Cerebellar nuclear complex (tissue), 1 donor: ENCODE measurements at regions not wholly inside any gene's neighbourhood (a gene's known extent, or its start where the extent isn't known, plus 50 kb on each side); places are given as distances from the start of the nearest gene placed in this dataset.
"Not testable (repeated sequence)": the region's sequence is repeated elsewhere in the genome, so short reads cannot be mapped to it uniquely, and the experiment has no call there.

ENCODE experiments used
- DNase-seq, 2 experiments: peaks; one replicate each; lab custom pipeline; 2025; lab: John Stamatoyannopoulos, UW

DNA sequence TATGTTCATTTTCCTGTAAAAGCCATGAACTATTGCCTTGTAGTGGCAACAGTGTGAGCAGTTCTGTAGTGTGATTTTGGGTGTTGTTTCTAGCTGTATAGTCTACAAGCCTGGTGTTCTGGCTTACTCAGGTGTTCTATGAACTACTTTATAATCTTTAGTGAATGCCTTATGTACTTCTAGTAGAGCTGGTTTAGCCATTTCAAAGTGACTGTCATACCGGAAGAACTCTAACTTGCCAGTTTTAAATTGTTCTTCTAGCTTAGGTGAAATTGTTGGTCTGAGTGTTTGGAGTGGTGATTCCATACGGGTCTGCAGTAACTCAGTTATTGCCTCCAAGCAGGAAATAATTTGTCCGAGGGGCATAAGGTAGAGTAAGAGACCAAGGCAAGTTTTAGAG, 150.2 kb upstream of the ZNF184 start:
- DNase-seq = no peak

DNA sequence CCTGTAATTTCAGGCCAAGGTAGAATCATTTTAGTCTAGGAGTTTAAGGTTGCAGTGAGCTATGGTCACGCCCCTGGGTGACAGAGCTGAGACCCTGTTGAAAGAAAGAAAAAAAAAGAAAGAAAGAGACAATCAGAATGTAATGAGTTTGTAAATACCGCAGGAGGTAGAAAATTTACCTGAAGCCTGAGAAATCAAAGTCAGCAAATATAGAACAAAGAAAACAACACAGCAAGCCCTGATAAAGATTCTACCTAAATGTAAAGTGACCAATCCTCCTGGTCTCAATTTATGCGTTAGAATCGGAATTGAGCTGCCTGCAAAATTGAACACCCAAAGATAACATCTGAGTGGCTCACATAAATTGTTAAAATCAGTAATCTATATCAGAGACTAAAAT, 146.5 kb upstream of the ZNF184 start:
- DNase-seq = no peak

DNA sequence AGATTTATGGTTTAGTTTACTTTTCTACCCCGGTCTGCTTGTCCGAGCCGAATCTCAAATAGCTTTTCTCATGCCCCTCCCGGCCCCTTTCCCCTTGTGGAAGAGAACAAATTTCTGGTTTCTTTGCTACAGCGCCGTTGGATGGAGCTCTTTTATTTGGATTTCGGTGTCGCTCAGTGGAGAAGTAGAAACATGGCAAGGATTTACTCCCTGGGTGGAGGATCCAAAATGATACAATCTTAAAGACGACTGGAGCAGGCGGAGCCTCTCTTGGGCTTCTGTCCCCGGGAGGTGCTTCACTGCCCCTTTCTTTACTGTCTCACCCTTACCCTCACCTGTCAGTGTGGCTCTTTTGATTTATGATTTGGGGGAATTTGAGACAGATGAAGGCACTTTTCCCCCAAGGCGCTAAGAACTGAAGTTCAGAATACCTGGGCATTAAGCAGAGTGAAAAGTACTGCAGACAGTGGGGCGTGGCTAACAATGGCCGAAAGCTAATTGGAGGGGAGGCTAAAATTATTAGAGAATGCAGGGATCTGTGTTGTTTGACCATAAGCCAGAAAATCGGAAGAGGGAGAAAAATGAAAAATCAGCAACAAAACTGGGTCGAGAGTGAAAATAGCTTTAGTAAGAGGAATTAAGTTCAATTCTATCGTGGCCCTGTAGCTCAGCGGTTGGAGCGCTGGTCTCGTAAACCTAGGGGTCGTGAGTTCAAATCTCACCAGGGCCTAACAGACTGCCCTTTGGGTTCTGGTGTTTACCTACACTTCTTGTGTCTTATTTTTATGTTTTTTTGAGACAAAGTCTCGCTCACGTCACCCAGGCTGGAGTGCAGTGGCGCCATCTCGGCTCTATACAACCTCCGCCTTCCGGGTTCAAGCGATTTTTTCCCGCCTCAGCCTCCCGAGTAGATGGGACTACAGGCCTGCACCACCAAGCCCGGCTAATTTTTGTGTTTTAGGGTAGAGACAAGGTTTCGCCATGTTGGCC, 145.1 kb upstream of the ZNF184 start:
- no peak for DNase-seq

DNA sequence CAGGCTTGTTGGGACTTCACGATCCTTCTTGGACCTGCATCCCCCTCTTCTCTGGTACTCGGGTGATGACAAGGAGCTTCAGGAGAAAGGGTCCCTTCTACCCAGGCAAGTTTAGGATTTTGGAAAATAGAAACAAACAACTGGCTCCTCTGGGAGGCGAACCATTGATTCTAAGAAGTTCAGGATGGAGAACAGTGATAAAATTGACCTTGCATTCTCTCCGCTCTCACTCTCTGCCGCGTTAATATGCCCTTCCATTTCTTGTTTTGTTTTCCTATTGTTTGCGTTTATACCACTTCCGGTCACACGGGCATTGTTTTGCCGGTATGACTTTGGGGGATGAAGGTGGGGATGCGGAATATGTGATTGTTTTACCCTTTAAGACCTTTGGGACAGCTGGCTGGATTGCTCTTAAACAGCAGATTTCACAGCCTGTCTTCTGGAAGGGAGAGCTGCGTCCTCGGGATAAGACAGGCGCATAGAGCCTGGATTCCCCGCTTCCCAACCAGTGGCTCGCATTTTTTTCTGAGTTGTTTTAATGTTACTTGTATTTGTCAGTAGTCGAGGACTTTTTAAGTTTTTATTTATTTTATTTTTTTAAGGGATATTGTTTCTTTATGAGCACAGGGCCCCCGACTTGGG, 144.3 kb upstream of the ZNF184 start:
- DNase-seq = no peak

DNA sequence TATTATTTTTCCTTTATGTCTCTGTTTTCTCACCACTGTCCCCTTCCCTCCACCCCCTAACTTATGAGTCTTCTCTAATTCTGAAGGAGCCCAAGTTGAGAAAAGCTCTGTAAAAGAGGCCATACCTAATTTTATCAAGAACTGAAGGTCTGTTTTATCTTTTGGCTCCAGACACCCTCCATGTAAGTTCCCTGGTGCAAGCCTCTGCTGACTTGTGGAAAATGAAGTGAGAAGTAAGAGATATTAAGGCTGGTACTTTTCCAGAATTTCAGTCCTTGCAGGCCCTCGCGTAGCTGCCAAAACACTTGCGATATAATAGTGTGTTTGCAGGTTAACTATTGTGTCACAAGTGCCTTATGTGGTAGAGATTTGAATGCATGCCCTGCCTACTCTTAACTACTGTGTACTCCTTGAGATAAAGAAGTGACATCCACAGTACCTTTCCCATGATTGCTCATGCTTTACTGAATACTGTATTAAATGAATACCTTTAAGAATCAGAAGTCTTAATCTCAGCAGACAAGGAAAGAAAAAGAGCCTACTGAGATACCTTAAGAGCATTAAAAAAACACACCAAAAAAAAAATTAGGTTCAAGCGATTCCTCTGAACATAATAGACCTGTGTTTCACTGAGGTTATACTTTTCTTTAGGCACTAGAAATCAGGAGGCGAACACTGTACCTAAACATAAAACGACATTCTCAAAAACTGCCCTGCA, 143.6 kb upstream of the ZNF184 start:
- DNase-seq = no peak

DNA sequence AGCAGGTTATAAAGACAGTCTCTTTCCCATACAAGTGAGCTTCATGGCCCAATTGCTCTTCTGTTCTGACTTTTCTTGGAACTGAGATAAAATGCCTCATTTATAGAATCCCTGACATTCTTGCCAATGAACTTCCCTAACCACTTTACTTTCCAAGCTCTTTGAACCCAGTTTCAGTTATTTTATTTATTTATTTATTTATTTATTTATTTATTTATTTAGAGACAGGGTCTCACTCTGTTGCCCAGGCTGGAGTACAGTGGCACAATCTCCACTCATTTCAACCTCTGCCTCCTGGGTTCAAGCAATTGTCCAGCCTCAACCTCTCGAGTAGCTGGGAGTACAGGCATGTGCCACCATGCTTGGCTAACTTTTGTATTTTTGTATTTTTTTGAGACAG, 138.5 kb upstream of the ZNF184 start:
- no peak for DNase-seq

DNA sequence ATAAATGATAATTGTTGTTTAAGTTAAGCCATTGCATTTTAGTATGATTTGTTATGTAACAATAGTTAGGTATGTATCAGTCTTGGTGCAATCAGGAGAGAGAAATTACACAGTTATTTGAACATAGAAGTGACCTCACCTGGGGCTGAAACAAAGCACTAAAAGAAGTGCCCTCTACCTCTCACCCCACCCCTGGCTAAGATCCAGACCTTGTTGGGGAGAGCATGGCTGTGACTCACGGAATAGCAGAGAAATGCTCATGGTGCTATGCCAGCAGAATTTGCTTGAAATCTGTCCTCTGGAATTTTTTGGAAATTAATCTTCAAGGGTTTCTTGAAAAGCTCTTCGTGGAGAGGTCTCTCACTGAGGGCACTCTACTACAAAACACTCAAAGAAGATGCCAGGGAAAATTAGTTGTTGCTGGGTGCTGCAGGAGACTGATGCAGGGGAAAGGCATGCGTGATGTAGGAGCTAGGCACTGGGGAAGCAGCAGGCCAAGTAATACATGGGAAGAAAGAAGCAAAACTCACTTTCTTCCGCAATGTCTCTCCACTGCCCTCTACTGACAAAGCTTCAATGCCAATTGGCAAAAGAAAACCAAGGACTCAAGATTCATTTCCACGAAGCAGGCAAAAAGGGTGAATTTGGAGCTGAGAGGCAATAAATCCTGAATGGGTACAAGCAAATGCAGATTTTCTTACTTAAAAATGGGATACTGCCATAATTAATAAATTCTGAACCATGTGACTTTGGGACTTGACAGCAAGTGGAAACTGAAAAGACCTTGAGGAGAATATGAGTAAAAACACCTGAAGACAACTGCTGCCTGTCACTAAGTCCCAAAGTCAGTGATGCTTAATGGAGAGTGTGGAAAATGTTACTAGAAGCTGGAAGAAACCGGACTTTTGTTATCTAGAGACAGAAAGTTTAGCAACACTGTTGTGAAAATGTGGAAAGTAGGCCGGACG, 136.3 kb upstream of the ZNF184 start:
- no peak for DNase-seq

DNA sequence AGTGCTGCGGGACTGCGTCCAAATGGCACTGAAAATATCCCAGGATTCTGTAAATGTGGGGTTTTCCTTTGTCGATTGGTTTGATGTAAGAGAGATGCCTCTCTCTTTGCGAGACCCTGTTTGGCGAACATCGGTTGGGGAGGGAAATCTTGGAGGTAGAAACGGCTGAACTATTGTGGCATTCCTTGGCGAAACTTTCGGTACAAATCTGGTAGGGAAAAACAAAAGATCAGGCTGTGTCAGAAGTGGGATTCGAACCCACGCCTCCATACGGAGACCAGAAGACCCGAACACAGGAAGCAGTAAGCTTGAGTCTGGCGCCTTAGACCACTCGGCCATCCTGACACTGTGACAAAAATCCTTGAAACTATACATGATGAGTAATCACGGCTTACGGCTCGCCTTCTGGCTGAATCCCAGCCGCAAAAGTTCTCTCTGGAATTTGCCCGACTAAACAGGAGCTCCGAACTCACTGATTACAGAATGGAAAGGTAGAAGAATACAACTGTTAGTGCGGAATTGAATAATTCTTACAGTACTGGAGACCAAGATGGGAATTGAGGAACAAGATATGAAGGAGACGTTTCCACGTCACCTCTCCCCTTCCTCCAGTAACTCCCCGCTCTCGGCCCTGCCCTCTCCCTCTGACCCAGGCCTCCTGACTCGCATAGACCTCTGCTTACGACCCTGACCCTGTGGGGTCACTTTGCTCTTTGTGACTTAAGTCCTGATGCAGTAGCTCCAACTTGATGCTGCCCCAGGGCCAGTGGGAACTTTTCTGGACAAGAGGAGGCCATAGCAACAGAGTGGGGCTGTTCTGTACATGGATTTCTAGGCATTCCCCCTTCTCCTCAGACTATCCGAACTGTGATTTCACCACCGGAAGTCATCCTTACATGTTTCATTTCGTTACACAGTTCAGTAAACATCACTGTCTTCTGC, 132.8 kb upstream of the ZNF184 start:
- no peak for DNase-seq

DNA sequence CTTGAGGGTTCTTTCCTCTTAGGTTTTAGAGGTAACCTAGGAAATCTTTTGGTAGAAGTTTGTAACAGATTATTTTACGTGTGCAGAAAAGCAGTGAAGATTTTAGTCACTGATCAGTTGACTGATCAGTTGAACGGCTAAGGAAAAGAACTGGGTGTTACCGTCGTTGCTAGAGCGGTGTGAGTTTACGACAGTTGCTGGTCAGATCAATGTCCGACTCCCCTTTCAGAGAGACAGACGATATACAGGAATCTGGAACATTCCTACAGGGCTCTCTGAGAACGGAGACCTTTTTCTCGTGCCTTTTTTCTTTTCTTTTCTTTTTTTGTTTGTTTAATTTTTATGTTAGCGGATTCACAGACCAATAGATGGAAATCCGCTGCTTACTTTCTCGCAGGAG, 132.1 kb upstream of the ZNF184 start:
- no peak for DNase-seq

DNA sequence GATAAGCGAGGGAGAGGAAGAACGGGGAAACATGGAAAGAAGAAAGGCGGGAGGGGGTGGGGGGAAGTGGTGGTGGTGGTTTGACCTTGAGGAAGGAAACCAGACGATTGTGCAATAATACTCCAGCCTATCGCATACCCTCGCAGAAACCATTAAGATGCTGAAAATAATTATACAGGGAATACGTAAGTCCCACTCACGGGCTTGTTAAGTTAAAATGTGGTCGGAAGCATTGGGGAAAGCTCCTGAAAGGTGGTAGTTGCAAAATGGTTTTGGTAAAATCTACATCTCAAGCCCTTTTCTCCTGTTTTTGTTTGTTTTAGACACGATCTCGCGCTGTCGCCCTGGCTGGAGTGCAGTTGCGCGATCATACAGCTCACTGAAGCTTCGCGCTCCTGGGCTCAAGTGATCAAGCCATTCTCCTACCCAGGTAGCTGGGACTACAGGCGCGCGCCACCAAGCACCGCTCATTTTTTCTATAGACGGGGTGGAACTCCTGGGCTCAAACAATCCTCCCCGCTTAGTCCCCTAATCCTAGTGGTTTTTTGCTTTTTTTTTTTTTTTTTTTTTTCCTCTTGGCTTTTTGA, 128.9 kb upstream of the ZNF184 start:
- no peak for DNase-seq

DNA sequence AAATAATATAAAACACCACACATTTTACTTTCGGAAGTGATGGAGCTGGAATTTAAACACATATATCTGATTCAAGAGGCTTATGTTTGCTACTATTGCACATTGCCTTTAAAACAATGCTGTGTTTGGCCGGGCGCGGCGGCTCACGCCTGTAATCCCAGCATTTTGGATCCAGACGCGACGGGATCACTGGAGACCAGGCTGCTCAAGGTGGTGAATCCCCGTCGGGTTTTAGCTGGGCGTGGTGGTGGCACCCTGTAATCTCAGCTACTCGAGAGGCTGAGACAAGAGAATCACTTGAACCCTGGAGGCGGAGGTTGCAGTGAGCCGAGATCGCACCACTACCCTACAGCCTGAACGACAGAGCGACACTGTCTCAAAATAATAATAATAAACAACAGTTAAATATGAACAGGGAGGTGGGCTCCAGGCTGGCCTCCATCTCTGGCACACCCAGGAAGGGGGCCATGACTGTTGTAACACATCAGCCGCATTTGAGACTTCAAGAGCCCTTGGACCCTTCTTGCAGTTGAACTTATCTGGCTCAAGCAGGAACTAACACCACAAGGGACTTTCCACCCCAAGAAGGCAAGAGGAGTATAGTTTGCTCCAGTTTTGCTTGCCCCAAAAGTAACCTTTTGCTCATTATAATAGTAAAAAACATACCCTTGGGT, 127.1 kb upstream of the ZNF184 start:
- no peak for DNase-seq

DNA sequence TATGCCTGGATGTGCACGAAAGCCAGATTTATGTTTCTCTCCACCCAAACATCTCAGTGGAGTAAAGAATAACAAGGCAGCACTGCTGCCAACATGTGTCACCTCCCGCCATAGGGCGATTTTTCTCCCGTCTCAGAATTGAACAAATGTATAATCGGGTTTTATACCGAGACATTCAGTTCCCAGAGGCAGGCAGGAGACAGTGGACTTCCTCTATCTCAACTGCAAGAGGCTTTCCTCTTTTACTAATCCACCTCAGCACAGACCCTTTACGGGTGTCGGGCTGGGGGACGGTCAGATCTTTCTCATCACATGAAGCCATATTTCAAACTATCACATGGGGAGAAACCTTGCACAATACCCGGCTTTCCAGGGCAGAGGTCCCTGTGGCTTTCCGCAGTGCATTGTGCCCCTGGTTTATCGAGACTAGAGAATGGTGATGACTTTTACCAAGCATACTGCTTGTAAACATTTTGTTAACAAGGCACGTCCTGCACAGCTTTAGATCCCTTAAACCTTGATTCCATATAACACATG, 124.2 kb upstream of the ZNF184 start:
- not testable (repeated sequence) for DNase-seq

DNA sequence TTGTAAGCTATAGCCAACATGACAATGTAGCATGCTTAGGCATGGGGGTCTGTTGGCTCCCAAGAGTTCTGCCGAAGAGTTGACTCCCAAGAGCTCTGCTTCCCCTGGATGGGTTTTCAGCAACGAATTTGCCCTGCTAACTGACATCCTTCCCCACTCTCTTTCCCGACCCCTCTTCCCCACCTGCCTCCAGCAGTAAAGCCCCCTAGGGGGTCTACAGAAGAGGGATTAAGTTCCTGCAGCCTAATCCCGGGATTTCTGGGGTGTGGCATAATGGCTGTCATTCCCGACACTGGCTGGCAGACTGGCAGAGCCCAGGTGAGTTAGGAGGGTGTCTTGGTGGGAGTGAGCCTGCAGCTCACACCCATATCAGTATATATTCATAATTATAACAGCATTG, 121.0 kb upstream of the ZNF184 start:
- no peak for DNase-seq

DNA sequence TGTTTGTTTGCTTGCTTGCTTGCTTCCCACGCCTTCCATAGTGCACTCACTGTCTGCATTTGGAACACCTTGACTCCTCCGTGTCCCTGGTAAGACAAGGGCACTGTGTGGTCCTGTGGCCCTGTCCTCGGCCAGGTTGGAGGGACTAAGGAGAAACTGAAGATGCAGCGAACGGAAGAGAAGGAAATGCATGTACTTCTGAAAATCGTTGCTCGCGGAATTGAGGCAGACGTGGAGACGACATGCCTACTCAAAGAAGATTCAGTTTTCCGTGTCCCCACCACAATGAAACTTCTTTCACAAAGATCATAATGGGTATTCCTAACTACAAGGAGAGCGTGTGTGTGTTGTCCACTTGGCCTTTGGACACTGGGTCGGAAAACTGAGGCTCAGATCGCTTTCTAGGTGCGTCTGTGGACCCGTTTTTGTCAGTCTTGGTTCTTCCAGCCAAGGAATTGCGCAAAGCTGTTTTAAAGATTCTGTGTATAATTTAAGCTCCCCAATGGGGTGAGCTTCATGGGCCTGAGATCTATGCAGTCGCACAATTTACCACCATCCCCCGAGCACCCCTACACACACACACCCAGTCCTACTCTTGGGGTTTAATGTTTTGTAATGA, 120.4 kb upstream of the ZNF184 start:
- no peak for DNase-seq

DNA sequence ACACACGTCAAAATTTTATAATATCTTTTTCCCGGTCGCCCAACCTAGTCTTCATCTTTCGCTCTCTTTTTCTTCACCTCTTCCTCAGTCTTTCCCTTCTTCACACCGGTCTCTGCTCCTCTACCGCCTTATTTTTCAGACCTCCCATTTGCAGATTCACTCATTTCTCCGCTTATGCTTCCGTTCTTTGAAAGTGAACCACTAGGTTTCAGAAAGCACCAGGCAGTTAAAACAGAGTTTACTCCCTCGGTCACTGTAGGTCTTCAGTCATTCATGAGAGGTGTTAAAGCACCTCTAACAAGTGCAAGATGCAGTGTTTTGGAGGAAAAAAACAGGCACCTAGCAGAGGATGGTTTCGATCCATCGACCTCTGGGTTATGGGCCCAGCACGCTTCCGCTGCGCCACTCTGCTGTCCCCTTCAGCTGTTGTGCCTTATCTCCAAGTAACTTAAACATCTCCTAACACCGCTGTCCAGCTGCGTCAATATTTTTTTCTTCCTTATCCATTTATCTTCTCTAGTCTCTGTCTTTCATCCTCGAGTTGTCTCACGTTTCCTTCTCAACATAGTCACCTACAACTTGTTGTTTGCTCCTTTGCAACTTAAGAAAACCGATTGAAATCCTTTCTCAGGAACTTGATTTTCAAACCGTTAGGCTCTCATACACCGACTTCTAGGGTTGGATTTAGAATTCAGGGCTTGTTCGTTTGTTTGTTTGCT, 119.7 kb upstream of the ZNF184 start:
- DNase-seq = no peak

DNA sequence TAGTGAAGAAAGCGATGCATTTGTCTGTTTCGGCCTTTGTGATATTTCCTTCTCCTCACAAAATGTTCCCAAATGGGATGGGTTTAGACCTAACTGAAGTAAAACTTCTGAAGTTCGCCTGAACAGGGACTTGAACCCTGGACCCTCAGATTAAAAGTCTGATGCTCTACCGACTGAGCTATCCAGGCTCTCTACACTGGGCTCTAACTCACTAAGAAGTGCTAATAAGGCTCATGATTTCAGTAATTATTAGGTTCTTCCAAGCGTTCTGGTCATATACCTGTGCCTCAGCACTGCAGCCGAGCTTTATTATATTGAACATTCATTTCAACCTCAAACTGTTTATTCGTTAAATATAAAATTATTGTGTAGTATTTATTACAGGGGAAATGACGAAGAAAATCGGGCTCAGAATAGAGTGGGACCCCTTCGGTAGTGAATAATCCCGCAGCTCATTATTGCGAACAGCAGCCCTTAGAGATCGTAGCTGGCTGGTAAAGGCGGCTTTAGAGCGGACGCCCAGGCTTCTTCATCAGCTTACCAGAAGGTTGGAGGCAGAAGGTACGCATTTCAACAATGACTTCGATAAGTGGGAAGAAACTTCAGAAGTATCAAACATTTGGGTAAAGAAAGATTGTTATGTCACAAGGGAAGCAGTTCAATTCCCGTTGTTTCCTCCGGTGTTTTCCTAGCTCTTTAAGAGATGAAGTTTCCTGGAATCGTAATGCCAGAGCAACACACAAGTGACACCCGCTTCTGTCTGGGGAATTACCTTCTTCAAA, 119.0 kb upstream of the ZNF184 start:
- DNase-seq = no peak

DNA sequence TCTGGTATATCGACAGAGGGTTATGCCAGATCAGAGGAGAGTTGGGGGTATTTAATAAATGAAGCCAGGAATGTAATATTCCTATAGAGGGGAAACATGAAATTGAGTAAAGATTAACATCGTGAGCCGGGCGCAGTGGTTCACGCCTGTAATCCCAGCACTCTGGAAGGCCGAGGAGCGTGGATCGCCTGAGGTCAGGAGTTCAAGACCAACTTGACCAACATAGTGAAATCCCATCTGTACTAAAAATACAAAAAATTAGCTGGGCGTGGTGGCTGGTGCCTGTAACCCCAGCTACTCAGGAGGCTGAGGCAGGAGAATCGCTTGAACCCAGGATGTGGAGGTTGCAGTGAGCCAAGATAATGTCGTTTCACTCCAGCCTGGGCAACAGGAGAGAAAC, 112.4 kb upstream of the ZNF184 start:
- not testable (repeated sequence) for DNase-seq
